HEK293 (cell line): ENCODE measurements at regions not wholly inside any gene's neighbourhood (a gene's known extent, or its start where the extent isn't known, plus 50 kb on each side); places are given as distances from the start of the nearest gene placed in this dataset.

Source experiments
- REST ChIP-seq: fragments of 450-650 bp; formaldehyde crosslinking; IDR thresholded peaks from 2 replicates; pipeline ENCODE4 v1.5.1; 2016; ENCODE audit warnings: missing biosample characterization, missing genetic modification characterization
- YY2 ChIP-seq: fragments of 450-650 bp; formaldehyde crosslinking; IDR thresholded peaks from 2 replicates; pipeline ENCODE4 v1.5.1; 2016; ENCODE audit warnings: missing biosample characterization, missing genetic modification characterization
- ZBTB26 ChIP-seq: fragments of 450-650 bp; formaldehyde crosslinking; optimal IDR thresholded peaks from 2 replicates; pipeline ENCODE3; 2016; ENCODE audit warnings: missing biosample characterization, mild to moderate bottlenecking, missing genetic modification characterization
- ZNF19 ChIP-seq: fragments of 450-650 bp; formaldehyde crosslinking; IDR thresholded peaks from 2 replicates; pipeline ENCODE4; 2016; ENCODE audit warnings: missing biosample characterization, missing genetic modification characterization, low read depth
- ZNF23 ChIP-seq: fragments of 450-650 bp; formaldehyde crosslinking; IDR thresholded peaks from 2 replicates; pipeline ENCODE4 v1.5.1; 2016; ENCODE audit warnings: missing biosample characterization, missing genetic modification characterization, borderline replicate concordance
- ZNF292 ChIP-seq: fragments of 450-650 bp; formaldehyde crosslinking; IDR thresholded peaks from 2 replicates; pipeline ENCODE4 v1.5.1; 2016; ENCODE audit warnings: low read depth, missing biosample characterization, missing genetic modification characterization, borderline replicate concordance
- TF ChIP-seq, protein P1 (sequence below): fragments of 450-650 bp; formaldehyde crosslinking; IDR thresholded peaks from 2 replicates; pipeline ENCODE4 v1.5.1; 2016; ENCODE audit warnings: missing biosample characterization, missing genetic modification characterization
- TF ChIP-seq, protein P2 (sequence below): fragments of 450-650 bp; formaldehyde crosslinking; IDR thresholded peaks from 2 replicates; pipeline ENCODE4 v1.5.1; 2016; ENCODE audit warnings: missing biosample characterization, missing genetic modification characterization
- TF ChIP-seq, protein P3 (sequence below): IDR thresholded peaks from 2 replicates; pipeline ENCODE4 v1.6.1; 2011; ENCODE audit warnings: mild to moderate bottlenecking, low read depth, low read length, borderline replicate concordance

DNA sequence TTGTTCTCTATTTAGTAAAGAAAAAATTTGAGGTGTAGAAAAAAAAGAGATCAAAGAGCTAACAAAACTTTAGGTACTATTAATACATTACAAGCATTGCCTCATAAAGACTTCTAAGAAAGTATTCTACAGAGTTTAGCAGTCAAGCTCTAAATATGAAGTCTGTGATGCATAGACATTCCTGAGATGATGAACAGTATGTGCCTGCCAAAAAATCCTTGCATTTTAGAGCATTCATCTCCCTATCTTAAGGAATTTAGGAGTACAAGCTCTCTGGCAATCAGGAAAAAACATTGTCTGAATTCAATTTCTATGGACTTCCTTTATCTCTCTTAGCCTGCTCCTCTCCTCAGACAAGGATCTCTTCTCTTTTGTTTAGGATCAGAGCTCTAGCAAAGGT lies 202.6 kb upstream of the LRFN5 start:
- TF ChIP-seq, protein P1, sequence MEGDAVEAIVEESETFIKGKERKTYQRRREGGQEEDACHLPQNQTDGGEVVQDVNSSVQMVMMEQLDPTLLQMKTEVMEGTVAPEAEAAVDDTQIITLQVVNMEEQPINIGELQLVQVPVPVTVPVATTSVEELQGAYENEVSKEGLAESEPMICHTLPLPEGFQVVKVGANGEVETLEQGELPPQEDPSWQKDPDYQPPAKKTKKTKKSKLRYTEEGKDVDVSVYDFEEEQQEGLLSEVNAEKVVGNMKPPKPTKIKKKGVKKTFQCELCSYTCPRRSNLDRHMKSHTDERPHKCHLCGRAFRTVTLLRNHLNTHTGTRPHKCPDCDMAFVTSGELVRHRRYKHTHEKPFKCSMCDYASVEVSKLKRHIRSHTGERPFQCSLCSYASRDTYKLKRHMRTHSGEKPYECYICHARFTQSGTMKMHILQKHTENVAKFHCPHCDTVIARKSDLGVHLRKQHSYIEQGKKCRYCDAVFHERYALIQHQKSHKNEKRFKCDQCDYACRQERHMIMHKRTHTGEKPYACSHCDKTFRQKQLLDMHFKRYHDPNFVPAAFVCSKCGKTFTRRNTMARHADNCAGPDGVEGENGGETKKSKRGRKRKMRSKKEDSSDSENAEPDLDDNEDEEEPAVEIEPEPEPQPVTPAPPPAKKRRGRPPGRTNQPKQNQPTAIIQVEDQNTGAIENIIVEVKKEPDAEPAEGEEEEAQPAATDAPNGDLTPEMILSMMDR: no peak
- TF ChIP-seq ZNF23 (no peak), REST (tag by site-specific recombination) (no peak), ZNF19 (tag by site-specific recombination) (no peak), ZNF292 (tag by site-specific recombination) (no peak), YY2 (tag by site-specific recombination) (no peak), ZBTB26 (no peak)
- TF ChIP-seq, protein P2, sequence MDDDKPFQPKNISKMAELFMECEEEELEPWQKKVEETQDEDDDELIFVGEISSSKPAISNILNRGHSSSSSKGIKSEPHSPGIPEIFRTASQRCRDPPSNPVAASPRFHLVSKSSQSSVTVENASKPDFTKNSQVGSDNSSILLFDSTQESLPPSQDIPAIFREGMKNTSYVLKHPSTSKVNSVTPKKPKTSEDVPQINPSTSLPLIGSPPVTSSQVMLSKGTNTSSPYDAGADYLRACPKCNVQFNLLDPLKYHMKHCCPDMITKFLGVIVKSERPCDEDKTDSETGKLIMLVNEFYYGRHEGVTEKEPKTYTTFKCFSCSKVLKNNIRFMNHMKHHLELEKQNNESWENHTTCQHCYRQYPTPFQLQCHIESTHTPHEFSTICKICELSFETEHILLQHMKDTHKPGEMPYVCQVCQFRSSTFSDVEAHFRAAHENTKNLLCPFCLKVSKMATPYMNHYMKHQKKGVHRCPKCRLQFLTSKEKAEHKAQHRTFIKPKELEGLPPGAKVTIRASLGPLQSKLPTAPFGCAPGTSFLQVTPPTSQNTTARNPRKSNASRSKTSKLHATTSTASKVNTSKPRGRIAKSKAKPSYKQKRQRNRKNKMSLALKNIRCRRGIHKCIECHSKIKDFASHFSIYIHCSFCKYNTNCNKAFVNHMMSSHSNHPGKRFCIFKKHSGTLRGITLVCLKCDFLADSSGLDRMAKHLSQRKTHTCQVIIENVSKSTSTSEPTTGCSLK (tag by site-specific recombination): no peak
- TF ChIP-seq, protein P3, sequence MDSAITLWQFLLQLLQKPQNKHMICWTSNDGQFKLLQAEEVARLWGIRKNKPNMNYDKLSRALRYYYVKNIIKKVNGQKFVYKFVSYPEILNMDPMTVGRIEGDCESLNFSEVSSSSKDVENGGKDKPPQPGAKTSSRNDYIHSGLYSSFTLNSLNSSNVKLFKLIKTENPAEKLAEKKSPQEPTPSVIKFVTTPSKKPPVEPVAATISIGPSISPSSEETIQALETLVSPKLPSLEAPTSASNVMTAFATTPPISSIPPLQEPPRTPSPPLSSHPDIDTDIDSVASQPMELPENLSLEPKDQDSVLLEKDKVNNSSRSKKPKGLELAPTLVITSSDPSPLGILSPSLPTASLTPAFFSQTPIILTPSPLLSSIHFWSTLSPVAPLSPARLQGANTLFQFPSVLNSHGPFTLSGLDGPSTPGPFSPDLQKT: no peak
